Mucosa of descending colon (tissue), 3 donors: ENCODE measurements at regions not wholly inside any gene's neighbourhood (a gene's known extent, or its start where the extent isn't known, plus 50 kb on each side); places are given as distances from the start of the nearest gene placed in this dataset.

Experiments
- ATAC-seq: fragments of 200-7000 bp; cut with Tn5 transposase; one replicate; pipeline ENCODE4 v1.9.1; 2020; ENCODE audit warnings: mild to moderate bottlenecking, moderate library complexity
- DNase-seq, 3 donors: peaks; one replicate each; pipeline ENCODE4 v3.0.0-alpha.2; 2020
- H3K36me3 ChIP-seq: fragments of 200-600 bp; one replicate; pipeline ENCODE4 v1.8.0; 2021; ENCODE audit warnings: low read depth, mild to moderate bottlenecking
- H3K4me1 ChIP-seq: fragments of 200-600 bp; one replicate; pipeline ENCODE4 v1.8.0; 2021; ENCODE audit warnings: low read depth, mild to moderate bottlenecking
- H3K4me3 ChIP-seq: fragments of 200-600 bp; one replicate; pipeline ENCODE4 v1.8.0; 2021; ENCODE audit warnings: mild to moderate bottlenecking
- H3K9me3 ChIP-seq: fragments of 200-600 bp; one replicate; pipeline ENCODE4 v1.8.0; 2021; ENCODE audit warnings: mild to moderate bottlenecking
- intact Hi-C, 2 donors: fragments of 100-400 bp; cut with DNase I in 1 of 2; cut with micrococcal nuclease in 1 of 2; formaldehyde crosslinking; loops; one replicate each; pipeline versions ENCODE4 v1.11.0 to v1.11.1; 2022; cut with DNase I, micrococcal nuclease
- TF ChIP-seq, protein P1 (sequence below): fragments of 200-600 bp; IDR thresholded peaks from one replicate; pipeline ENCODE4 v1.8.0; 2022; ENCODE audit warnings: antibody characterized with exemption, mild to moderate bottlenecking
- donor health status: DM: no; HTN: no; CAD: no; lungs with moderate emphysema.
- donor health status: DM: no; HTN: no; CAD: no.
- donor health status: DM: no; HTN: yes; CAD: no.

- no peak overlapping the region for H3K4me3 ChIP-seq
- DNase-seq (no peak), ATAC-seq (no peak)
- no peaks in the 10 kb centered on the region for H3K36me3 ChIP-seq
- no peaks in the 10 kb centered on the region for H3K9me3 ChIP-seq
- TF ChIP-seq, protein P1, sequence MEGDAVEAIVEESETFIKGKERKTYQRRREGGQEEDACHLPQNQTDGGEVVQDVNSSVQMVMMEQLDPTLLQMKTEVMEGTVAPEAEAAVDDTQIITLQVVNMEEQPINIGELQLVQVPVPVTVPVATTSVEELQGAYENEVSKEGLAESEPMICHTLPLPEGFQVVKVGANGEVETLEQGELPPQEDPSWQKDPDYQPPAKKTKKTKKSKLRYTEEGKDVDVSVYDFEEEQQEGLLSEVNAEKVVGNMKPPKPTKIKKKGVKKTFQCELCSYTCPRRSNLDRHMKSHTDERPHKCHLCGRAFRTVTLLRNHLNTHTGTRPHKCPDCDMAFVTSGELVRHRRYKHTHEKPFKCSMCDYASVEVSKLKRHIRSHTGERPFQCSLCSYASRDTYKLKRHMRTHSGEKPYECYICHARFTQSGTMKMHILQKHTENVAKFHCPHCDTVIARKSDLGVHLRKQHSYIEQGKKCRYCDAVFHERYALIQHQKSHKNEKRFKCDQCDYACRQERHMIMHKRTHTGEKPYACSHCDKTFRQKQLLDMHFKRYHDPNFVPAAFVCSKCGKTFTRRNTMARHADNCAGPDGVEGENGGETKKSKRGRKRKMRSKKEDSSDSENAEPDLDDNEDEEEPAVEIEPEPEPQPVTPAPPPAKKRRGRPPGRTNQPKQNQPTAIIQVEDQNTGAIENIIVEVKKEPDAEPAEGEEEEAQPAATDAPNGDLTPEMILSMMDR = no peak
- intact Hi-C loops = no loop called here
- no peaks in the 10 kb centered on the region for H3K4me1 ChIP-seq
These were observed 567.8 kb upstream of the KLHL29 start for GRCh38 chr2:22817197-22817596.

DNA sequence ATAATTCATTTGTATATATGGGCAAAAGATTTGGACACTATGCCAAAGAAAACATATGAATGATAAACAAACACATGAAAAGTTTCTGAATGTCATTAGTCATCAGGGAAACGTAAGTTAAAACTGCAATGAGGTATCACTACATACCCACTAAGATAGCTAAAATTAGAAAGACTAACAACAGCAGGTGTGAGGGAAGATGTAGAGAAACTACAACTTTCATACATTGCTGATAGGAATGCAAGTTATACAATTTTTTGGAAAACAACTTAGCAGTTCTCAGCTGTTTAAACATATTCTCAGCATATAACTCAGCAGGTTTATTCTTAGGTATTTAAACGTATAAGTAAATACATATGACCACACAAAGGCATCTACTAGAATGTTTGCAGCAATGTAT, 563.5 kb upstream of the KLHL29 start:
- H3K4me1 ChIP-seq = no peaks in the 10 kb centered on the region
- H3K9me3 ChIP-seq = no peaks in the 10 kb centered on the region
- H3K36me3 ChIP-seq = no peaks in the 10 kb centered on the region
- no peak for ATAC-seq
- TF ChIP-seq, protein P1 = no peak
- no peak overlapping the region for H3K4me3 ChIP-seq
- intact Hi-C loops = no loop called here
- DNase-seq = no peak

DNA sequence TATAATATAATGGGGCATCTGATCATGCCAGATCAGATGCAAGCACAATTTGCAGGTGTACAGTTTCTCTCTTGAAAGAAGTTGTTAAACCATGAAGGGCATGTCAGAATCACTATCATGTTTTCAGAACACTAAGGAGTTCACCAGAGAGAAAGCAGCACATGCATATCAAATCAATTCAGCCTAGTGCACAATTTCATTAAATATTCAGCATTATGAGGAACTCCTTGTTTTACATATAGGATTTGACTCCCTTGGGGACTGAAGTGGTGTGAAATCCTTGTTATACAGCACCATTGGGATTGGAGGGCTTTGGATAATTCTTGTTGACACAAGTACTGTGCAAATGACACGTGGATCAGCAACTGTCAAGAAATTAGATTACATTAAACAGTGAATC, 562.1 kb upstream of the KLHL29 start:
- ATAC-seq (no peak), DNase-seq (no peak)
- H3K36me3 ChIP-seq = no peaks in the 10 kb centered on the region
- H3K9me3 ChIP-seq = no peaks in the 10 kb centered on the region
- intact Hi-C loops = no loop called here
- TF ChIP-seq, protein P1 = no peak
- H3K4me1 ChIP-seq = no peaks in the 10 kb centered on the region
- H3K4me3 ChIP-seq = no peak overlapping the region

DNA sequence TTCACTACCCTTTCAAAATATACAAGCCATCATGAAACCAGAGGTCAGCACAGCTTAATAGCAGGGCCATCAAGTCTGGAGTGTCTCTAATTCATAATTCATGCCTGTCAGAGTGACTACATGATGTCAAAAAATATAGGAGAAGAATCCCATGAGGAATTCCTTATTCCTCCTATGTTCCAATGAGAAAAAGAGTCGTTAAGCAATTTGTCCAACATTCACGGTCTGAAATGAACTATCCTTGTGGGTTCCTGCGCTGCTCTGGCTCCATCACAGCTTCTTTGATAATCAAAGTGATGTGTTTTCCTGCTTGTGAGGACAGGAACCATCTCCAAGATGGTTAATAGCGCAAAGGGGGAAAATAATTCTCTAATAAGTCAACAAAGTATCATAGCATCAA, 560.4 kb upstream of the KLHL29 start:
- no peaks in the 10 kb centered on the region for H3K4me1 ChIP-seq
- H3K36me3 ChIP-seq = no peaks in the 10 kb centered on the region
- TF ChIP-seq, protein P1 = no peak
- no peak overlapping the region for H3K4me3 ChIP-seq
- no peaks in the 10 kb centered on the region for H3K9me3 ChIP-seq
- DNase-seq (no peak), ATAC-seq (no peak)
- intact Hi-C loops = no loop called here

- Histone ChIP-seq H3K4me1 (no peaks in the 10 kb centered on the region), H3K9me3 (no peaks in the 10 kb centered on the region), H3K4me3 (no peak overlapping the region), H3K36me3 (no peaks in the 10 kb centered on the region)
- TF ChIP-seq, protein P1 = no peak
- DNase-seq (no peak), ATAC-seq (no peak)
- intact Hi-C loops = no loop called here
These were observed 558.3 kb upstream of the KLHL29 start for GRCh38 chr2:22826703-22827102.

GRCh38 chr2:22829791-22830190, 555.2 kb upstream of the KLHL29 start:
- Histone ChIP-seq H3K4me3 (no peak overlapping the region), H3K9me3 (no peaks in the 10 kb centered on the region), H3K36me3 (no peaks in the 10 kb centered on the region), H3K4me1 (no peaks in the 10 kb centered on the region)
- DNase-seq = no peak
- TF ChIP-seq, protein P1 = no peak
- no peak for ATAC-seq
- intact Hi-C loops = no loop called here
